Neural progenitor cell (in vitro differentiated cells): ENCODE measurements at regions not wholly inside any gene's neighbourhood (a gene's known extent, or its start where the extent isn't known, plus 50 kb on each side); places are given as distances from the start of the nearest gene placed in this dataset.

Experiments
- DNase-seq: peaks from one replicate; pipeline ENCODE4 v3.0.0-alpha.2; 2016; ENCODE audit warnings: low spot score
- H2AFZ ChIP-seq: fragments of 200-600 bp; sonication (generic); replicated peaks from 2 replicates; pipeline ENCODE4 v1.6.1; 2016; ENCODE audit warnings: antibody characterized with exemption
- H3F3A ChIP-seq: fragments of 200-600 bp; sonication (generic); 2 replicates; pipeline ENCODE4 v1.6.1; 2016; ENCODE audit warnings: antibody characterized with exemption, low read depth
- H3K27ac ChIP-seq: fragments of 200-600 bp; sonication (generic); 2 replicates; pipeline ENCODE4 v1.5.1; 2016; ENCODE audit warnings: mild to moderate bottlenecking
- H3K27me3 ChIP-seq: fragments of 200-600 bp; sonication (generic); 2 replicates; pipeline ENCODE4 v1.6.1; 2016; ENCODE audit warnings: mild to moderate bottlenecking, moderate library complexity
- H3K36me3 ChIP-seq: fragments of 200-600 bp; sonication (generic); 2 replicates; pipeline ENCODE4 v1.5.1; 2016
- H3K4me1 ChIP-seq: fragments of 200-600 bp; sonication (generic); 2 replicates; pipeline ENCODE4 v1.6.1; 2016; ENCODE audit warnings: mixed run types
- H3K4me2 ChIP-seq: fragments of 200-600 bp; sonication (generic); 2 replicates; pipeline ENCODE4 v1.6.1; 2016
- H3K4me3 ChIP-seq: fragments of 200-600 bp; sonication (generic); 2 replicates; pipeline ENCODE4 v1.5.1; 2016
- H3K79me2 ChIP-seq: fragments of 200-600 bp; sonication (generic); 2 replicates; pipeline ENCODE4 v1.6.1; 2016; ENCODE audit warnings: low read depth
- H3K9ac ChIP-seq: fragments of 200-600 bp; sonication (generic); 2 replicates; pipeline ENCODE4 v1.6.1; 2016
- H3K9me3 ChIP-seq: fragments of 200-600 bp; sonication (generic); 2 replicates; pipeline ENCODE4 v1.5.1; 2016; ENCODE audit warnings: low read depth
- H4K20me1 ChIP-seq: fragments of 200-600 bp; sonication (generic); 2 replicates; pipeline ENCODE4 v1.6.1; 2016; ENCODE audit warnings: low read depth
- H3K27ac Mint-ChIP-seq: 3 replicates; pipeline ENCODE4 v1.8.0; 2021; ENCODE audit warnings: mixed read lengths
- H3K27me3 Mint-ChIP-seq: 2 replicates; pipeline ENCODE4 v1.8.0; 2022; ENCODE audit warnings: low read depth, mild to moderate bottlenecking, inconsistent platforms, moderate library complexity, mixed read lengths; ENCODE audit not compliant: insufficient read depth
- H3K36me3 Mint-ChIP-seq: 3 replicates; pipeline ENCODE4 v1.8.0; 2021; ENCODE audit warnings: mixed read lengths
- H3K4me1 Mint-ChIP-seq: 3 replicates; pipeline ENCODE4 v1.8.0; 2021; ENCODE audit warnings: mixed read lengths
- H3K4me3 Mint-ChIP-seq: 3 replicates; pipeline ENCODE4 v1.8.0; 2021; ENCODE audit warnings: mild to moderate bottlenecking, moderate library complexity, mixed read lengths
- H3K9me3 Mint-ChIP-seq: 3 replicates; pipeline ENCODE4 v1.8.0; 2020; ENCODE audit warnings: mixed read lengths
- CTCF ChIP-seq: fragments of 200-600 bp; sonication (generic); IDR thresholded peaks from 2 replicates; pipeline ENCODE4 v1.5.1; 2017; ENCODE audit warnings: antibody characterized with exemption, mild to moderate bottlenecking
- EZH2 ChIP-seq: fragments of 200-600 bp; sonication (generic); IDR thresholded peaks from 2 replicates; pipeline ENCODE4 v1.6.1; 2017; ENCODE audit warnings: antibody characterized with exemption, mild to moderate bottlenecking, moderate library complexity
- EZH2phosphoT487 ChIP-seq: fragments of 200-600 bp; sonication (generic); IDR thresholded peaks from 2 replicates; pipeline ENCODE4 v1.6.1; 2017; ENCODE audit warnings: antibody characterized with exemption

GRCh38 chr9:12538842-12539579 is 154.2 kb upstream of the TYRP1 start:
- TF ChIP-seq EZH2phosphoT487 (no peak), EZH2 (no peak), CTCF (no peak)
- H3K27ac Mint-ChIP-seq: no peak overlapping the region
- no peaks in the 10 kb centered on the region for H3K79me2 ChIP-seq
- no peak for DNase-seq
- H3K9me3 Mint-ChIP-seq: no peaks in the 10 kb centered on the region
- no peaks in the 10 kb centered on the region for H3K36me3 ChIP-seq
- H3K36me3 Mint-ChIP-seq: no peaks in the 10 kb centered on the region
- H3K4me1 Mint-ChIP-seq: no peaks in the 10 kb centered on the region
- H3K27ac ChIP-seq: no peak overlapping the region
- H3K4me3 Mint-ChIP-seq: no peak overlapping the region
- no peaks in the 10 kb centered on the region for H3K9me3 ChIP-seq
- peaks cover 3% of the 10 kb centered on the region for H3K27me3 Mint-ChIP-seq
- H4K20me1 ChIP-seq: no peaks in the 10 kb centered on the region
- no peak overlapping the region for H2AFZ ChIP-seq
- H3K4me3 ChIP-seq: no peak overlapping the region
- H3K27me3 ChIP-seq: no peaks in the 10 kb centered on the region
- no peak overlapping the region for H3K4me2 ChIP-seq
- no peak overlapping the region for H3K9ac ChIP-seq
- no peaks in the 10 kb centered on the region for H3F3A ChIP-seq
- H3K4me1 ChIP-seq: no peaks in the 10 kb centered on the region

- no peaks in the 10 kb centered on the region for H3K4me1 ChIP-seq
- no peaks in the 10 kb centered on the region for H3K27me3 ChIP-seq
- no peaks in the 10 kb centered on the region for H3K9me3 ChIP-seq
- H3K27me3 Mint-ChIP-seq: peaks cover 3% of the 10 kb centered on the region
- no peak overlapping the region for H2AFZ ChIP-seq
- H3K27ac ChIP-seq: no peak overlapping the region
- no peaks in the 10 kb centered on the region for H3K4me1 Mint-ChIP-seq
- no peak overlapping the region for H3K4me3 Mint-ChIP-seq
- no peak for DNase-seq
- TF ChIP-seq CTCF (no peak), EZH2phosphoT487 (no peak), EZH2 (no peak)
- no peaks in the 10 kb centered on the region for H4K20me1 ChIP-seq
- no peaks in the 10 kb centered on the region for H3K79me2 ChIP-seq
- no peak overlapping the region for H3K4me2 ChIP-seq
- no peaks in the 10 kb centered on the region for H3K36me3 Mint-ChIP-seq
- H3K4me3 ChIP-seq: no peak overlapping the region
- no peaks in the 10 kb centered on the region for H3K36me3 ChIP-seq
- no peak overlapping the region for H3K27ac Mint-ChIP-seq
- H3K9me3 Mint-ChIP-seq: no peaks in the 10 kb centered on the region
- H3K9ac ChIP-seq: no peak overlapping the region
- no peaks in the 10 kb centered on the region for H3F3A ChIP-seq
Measured at GRCh38 chr9:12539580-12539975, 153.6 kb upstream of the TYRP1 start.

- Mint-ChIP-seq H3K27ac (no peak overlapping the region), H3K36me3 (no peaks in the 10 kb centered on the region), H3K4me3 (no peak overlapping the region)
Measured at GRCh38 chr9:12544700-12545099, 148.5 kb upstream of the TYRP1 start.

More at GRCh38 chr9:12544700-12545099, 148.5 kb upstream of the TYRP1 start:
- Histone ChIP-seq H3K9me3 (no peaks in the 10 kb centered on the region), H3K27ac (no peak overlapping the region), H3K36me3 (no peaks in the 10 kb centered on the region), H3K4me1 (no peaks in the 10 kb centered on the region), H3K79me2 (no peaks in the 10 kb centered on the region), H3K9ac (no peak overlapping the region), H3K4me3 (no peak overlapping the region), H3K4me2 (no peak overlapping the region), H2AFZ (no peak overlapping the region), H4K20me1 (no peaks in the 10 kb centered on the region), H3F3A (no peaks in the 10 kb centered on the region), H3K27me3 (no peaks in the 10 kb centered on the region)
- no peaks in the 10 kb centered on the region for H3K9me3 Mint-ChIP-seq
- H3K4me1 Mint-ChIP-seq: no peaks in the 10 kb centered on the region
- peaks cover 3% of the 10 kb centered on the region for H3K27me3 Mint-ChIP-seq
- DNase-seq: no peak
- TF ChIP-seq CTCF (no peak), EZH2 (no peak)
